Keratinocyte (primary cell): ENCODE measurements at regions not wholly inside any gene's neighbourhood (a gene's known extent, or its start where the extent isn't known, plus 50 kb on each side); places are given as distances from the start of the nearest gene placed in this dataset.
"Not testable (repeated sequence)": the region's sequence is repeated elsewhere in the genome, so short reads cannot be mapped to it uniquely, and the experiment has no call there.

ENCODE experiments used
- DNase-seq: peaks from one replicate; pipeline ENCODE4 v3.0.0-alpha.2; 2011; ENCODE audit warnings: low read depth, missing footprints, low spot score
- FAIRE-seq: peaks from 2 replicates; lab custom pipeline; 2011; peaks lifted over from hg19 to GRCh38; lab: Jason Lieb, UNC
- H2AFZ ChIP-seq: 2 replicates; pipeline ENCODE4 v1.6.0; 2012; ENCODE audit warnings: low read length, control low read depth, inconsistent platforms; ENCODE audit not compliant: control insufficient read depth
- H3K27ac ChIP-seq: 2 replicates; pipeline ENCODE4 v1.5.1; 2011; ENCODE audit warnings: low read length; ENCODE audit not compliant: control insufficient read depth, insufficient read depth
- H3K27me3 ChIP-seq: 3 replicates; pipeline ENCODE4 v1.6.0; 2011; ENCODE audit warnings: low read length; ENCODE audit not compliant: control insufficient read depth, insufficient read depth; ENCODE audit errors: extremely low read depth
- H3K36me3 ChIP-seq, 2 experiments: 2 replicates in 1 of 2; 3 replicates in 1 of 2; pipeline ENCODE4 v1.5.1; 2011; ENCODE audit warnings: low read length in 2 of 2, mild to moderate bottlenecking in 1 of 2; ENCODE audit not compliant: control insufficient read depth in 2 of 2, insufficient read depth in 2 of 2; ENCODE audit errors: extremely low read depth in 1 of 2
- H3K4me1 ChIP-seq: 3 replicates; pipeline ENCODE4 v1.5.1; 2011; ENCODE audit warnings: low read length; ENCODE audit not compliant: control insufficient read depth, insufficient read depth; ENCODE audit errors: extremely low read depth
- H3K4me2 ChIP-seq: 3 replicates; pipeline ENCODE4 v1.6.0; 2011; ENCODE audit warnings: low read depth, low read length; ENCODE audit not compliant: control insufficient read depth, insufficient read depth; ENCODE audit errors: extremely low read depth
- H3K4me3 ChIP-seq, 3 experiments: fragments of 200-600 bp in 1 of 3; sonication (generic) in 1 of 3; 2 replicates in 2 of 3; 3 replicates in 1 of 3; pipeline ENCODE4 v1.5.1; 2011 to 2016; ENCODE audit warnings: low read length in 3 of 3, mild to moderate bottlenecking in 3 of 3, control low read depth in 2 of 3, inconsistent platforms in 1 of 3, low read depth in 1 of 3, mixed read lengths in 1 of 3, mixed run types in 1 of 3, moderate library complexity in 1 of 3; ENCODE audit not compliant: control insufficient read depth in 2 of 3, insufficient read depth in 2 of 3; ENCODE audit errors: extremely low read depth in 1 of 3
- H3K79me2 ChIP-seq: 2 replicates; pipeline ENCODE4 v1.6.0; 2012; ENCODE audit warnings: low read length; ENCODE audit not compliant: control insufficient read depth, insufficient read depth
- H3K9ac ChIP-seq: 3 replicates; pipeline ENCODE4 v1.6.0; 2011; ENCODE audit warnings: low read length; ENCODE audit not compliant: control insufficient read depth, insufficient read depth; ENCODE audit errors: extremely low read depth
- H3K9me1 ChIP-seq: 3 replicates; pipeline ENCODE4 v1.6.0; 2011; ENCODE audit warnings: low read length; ENCODE audit not compliant: control insufficient read depth, insufficient read depth; ENCODE audit errors: extremely low read depth
- H3K9me3 ChIP-seq: 2 replicates; pipeline ENCODE4 v1.5.1; 2012; ENCODE audit warnings: low read depth, low read length; ENCODE audit not compliant: control insufficient read depth
- H4K20me1 ChIP-seq: 3 replicates; pipeline ENCODE4 v1.6.0; 2011; ENCODE audit warnings: low read length; ENCODE audit not compliant: control insufficient read depth, insufficient read depth; ENCODE audit errors: extremely low read depth
- EZH2 ChIP-seq: IDR thresholded peaks from one replicate; pipeline ENCODE4 v1.6.1; 2012; ENCODE audit warnings: inconsistent platforms, mild to moderate bottlenecking, low read length, moderate library complexity
- dilution Hi-C: fragments of 300-500 bp; cut with MboI; formaldehyde crosslinking; loops from one replicate; pipeline ENCODE4 v1.7.0; 2020; ENCODE audit warnings: low sequenced_read_pairs; ENCODE audit not compliant: extremely low pct_ligation_motif_present
- TF ChIP-seq, protein P1 (sequence below), 3 experiments: IDR thresholded peaks in 1 of 3; conservative IDR thresholded peaks in 1 of 3; optimal IDR thresholded peaks in 1 of 3; 2 replicates in 2 of 3; 3 replicates in 1 of 3; pipeline versions ENCODE3 to v1.5.1; 2011; ENCODE audit warnings: low read length in 3 of 3, mild to moderate bottlenecking in 3 of 3, moderate library complexity in 2 of 3, control low read depth in 1 of 3, inconsistent platforms in 1 of 3; ENCODE audit not compliant: insufficient read depth in 2 of 3; ENCODE audit errors: extremely low read depth in 1 of 3

DNA sequence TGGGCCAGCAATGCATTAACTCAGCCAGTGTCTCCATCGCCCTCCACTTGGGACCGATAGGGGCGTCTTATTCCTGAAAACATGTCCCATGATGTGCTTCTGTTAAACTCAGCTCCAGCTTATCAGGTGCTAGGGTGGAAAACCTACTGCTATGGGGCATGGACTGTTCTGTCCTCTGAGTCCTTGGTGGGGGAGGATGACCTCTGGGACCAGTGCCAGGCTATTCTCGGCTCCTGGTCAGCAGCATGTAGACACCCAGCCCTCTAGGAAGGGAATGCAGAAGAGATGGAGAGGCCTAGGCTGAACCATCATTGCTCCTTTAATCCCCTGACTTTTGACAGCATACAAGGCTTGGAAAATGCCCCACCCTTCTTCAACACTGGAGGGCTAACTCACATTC is 486.2 kb downstream of the MED13L start:
- no peak overlapping the region for H3K9ac ChIP-seq
- H3K4me2 ChIP-seq: no peak overlapping the region
- FAIRE-seq: no peak
- H3K27ac ChIP-seq: no peak overlapping the region
- no peak for DNase-seq
- no peaks in the 10 kb centered on the region for H3K79me2 ChIP-seq
- no peaks in the 10 kb centered on the region for H3K4me1 ChIP-seq
- dilution Hi-C loops: no loop called here
- H4K20me1 ChIP-seq: no peaks in the 10 kb centered on the region
- H3K9me3 ChIP-seq: no peaks in the 10 kb centered on the region
- H3K27me3 ChIP-seq: no peaks in the 10 kb centered on the region
- no peaks in the 10 kb centered on the region for H3K36me3 ChIP-seq
- TF ChIP-seq, protein P1, sequence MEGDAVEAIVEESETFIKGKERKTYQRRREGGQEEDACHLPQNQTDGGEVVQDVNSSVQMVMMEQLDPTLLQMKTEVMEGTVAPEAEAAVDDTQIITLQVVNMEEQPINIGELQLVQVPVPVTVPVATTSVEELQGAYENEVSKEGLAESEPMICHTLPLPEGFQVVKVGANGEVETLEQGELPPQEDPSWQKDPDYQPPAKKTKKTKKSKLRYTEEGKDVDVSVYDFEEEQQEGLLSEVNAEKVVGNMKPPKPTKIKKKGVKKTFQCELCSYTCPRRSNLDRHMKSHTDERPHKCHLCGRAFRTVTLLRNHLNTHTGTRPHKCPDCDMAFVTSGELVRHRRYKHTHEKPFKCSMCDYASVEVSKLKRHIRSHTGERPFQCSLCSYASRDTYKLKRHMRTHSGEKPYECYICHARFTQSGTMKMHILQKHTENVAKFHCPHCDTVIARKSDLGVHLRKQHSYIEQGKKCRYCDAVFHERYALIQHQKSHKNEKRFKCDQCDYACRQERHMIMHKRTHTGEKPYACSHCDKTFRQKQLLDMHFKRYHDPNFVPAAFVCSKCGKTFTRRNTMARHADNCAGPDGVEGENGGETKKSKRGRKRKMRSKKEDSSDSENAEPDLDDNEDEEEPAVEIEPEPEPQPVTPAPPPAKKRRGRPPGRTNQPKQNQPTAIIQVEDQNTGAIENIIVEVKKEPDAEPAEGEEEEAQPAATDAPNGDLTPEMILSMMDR (optimal IDR thresholded peaks at IDR 0.05 in 1 of 3, IDR thresholded peaks at IDR 0.05 in 1 of 3, conservative IDR thresholded peaks at IDR 0.05 in 1 of 3; ENCODE audit: extremely low read depth in 1 of 3, insufficient read depth in 2 of 3, low read length in 3 of 3): no peak
- no peak for TF ChIP-seq EZH2
- H3K9me1 ChIP-seq: no peaks in the 10 kb centered on the region
- H2AFZ ChIP-seq: no peak overlapping the region
- H3K4me3 ChIP-seq: no peak overlapping the region

DNA sequence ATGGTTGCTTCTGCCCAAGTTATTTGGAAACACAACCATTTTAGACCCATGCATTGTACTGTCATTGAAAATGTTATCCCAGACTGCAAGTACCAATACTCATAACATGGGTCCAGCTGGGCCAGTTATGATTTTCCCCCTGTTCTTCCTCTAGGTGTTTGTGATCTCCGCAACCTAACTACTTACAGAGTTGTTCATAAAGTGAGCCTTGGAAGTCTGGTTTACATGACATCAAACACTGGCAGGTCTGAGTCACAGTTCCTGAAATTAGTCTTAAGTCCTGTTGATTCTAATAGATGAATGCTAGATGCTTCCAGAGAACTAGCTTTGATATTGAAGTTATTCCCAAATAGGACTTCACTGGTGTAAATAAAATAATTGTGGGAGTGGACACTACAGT is 487.0 kb downstream of the MED13L start:
- no peak overlapping the region for H3K4me2 ChIP-seq
- FAIRE-seq: no peak
- no peaks in the 10 kb centered on the region for H4K20me1 ChIP-seq
- H3K27ac ChIP-seq: no peak overlapping the region
- no peaks in the 10 kb centered on the region for H3K9me3 ChIP-seq
- no peak overlapping the region for H2AFZ ChIP-seq
- H3K36me3 ChIP-seq: no peaks in the 10 kb centered on the region
- H3K27me3 ChIP-seq: no peaks in the 10 kb centered on the region
- no peaks in the 10 kb centered on the region for H3K4me1 ChIP-seq
- DNase-seq: no peak
- no peak overlapping the region for H3K4me3 ChIP-seq
- dilution Hi-C loops: no loop called here
- no peak overlapping the region for H3K9ac ChIP-seq
- H3K9me1 ChIP-seq: no peaks in the 10 kb centered on the region
- no peak for TF ChIP-seq EZH2
- TF ChIP-seq, protein P1 (optimal IDR thresholded peaks at IDR 0.05 in 1 of 3, IDR thresholded peaks at IDR 0.05 in 1 of 3, conservative IDR thresholded peaks at IDR 0.05 in 1 of 3; ENCODE audit: extremely low read depth in 1 of 3, insufficient read depth in 2 of 3, low read length in 3 of 3): no peak
- no peaks in the 10 kb centered on the region for H3K79me2 ChIP-seq

DNA sequence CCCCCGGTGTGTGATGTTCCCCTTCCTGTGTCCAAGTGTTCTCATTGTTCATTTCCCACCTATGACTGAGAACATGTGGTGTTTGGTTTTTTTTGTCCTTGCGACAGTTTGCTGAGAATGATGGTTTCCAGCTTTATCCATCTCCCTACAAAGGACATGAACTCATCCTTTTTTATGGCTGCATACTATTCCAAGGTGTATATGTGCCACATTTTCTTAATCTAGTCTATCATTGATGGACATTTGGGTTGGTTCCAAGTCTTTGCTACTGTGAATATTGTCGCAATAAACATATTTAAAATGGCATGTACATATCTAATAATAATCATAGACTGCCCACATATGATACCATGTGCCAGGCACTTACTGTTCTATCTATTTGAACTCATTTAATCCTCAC is 491.0 kb downstream of the MED13L start:
- DNase-seq, H3K9me1 ChIP-seq, H3K9ac ChIP-seq, H3K4me3 ChIP-seq, H3K27me3 ChIP-seq, FAIRE-seq, H2AFZ ChIP-seq, H3K79me2 ChIP-seq, H3K4me1 ChIP-seq, H3K27ac ChIP-seq, H4K20me1 ChIP-seq, H3K4me2 ChIP-seq, H3K36me3 ChIP-seq, dilution Hi-C loops, H3K9me3 ChIP-seq: not testable (repeated sequence)
